ENCODE measurements at regions not wholly inside any gene's neighbourhood (a gene's known extent, or its start where the extent isn't known, plus 50 kb on each side); places are given as distances from the start of the nearest gene placed in this dataset.

DNA sequence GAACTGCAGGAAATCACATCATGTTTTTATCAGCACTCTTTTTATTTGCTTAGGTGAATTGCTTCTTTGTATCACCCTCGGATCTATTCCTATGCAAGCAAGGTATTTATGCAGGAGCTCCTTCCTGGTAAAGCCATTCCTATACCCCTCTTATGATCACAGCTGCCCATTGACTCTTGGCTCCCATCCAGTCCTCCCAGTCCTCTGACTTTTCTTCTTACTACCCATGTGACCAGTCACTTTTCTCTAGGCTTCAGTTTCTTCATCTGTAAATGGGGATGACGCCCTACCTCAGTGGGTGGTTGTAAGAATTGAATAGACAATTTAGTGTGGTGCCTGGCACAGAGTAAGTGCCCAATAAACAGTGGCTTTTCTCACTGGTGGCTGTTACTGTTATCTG, 144.9 kb downstream of the FHIP1A start:
- DNase-seq (ENCODE audit: low read depth): no peak
- in situ Hi-C loops (cut with HindIII; ENCODE audit: low pct_unique_long_range_greater_than_20kb, low sequenced_read_pairs): no loop called here

DNA sequence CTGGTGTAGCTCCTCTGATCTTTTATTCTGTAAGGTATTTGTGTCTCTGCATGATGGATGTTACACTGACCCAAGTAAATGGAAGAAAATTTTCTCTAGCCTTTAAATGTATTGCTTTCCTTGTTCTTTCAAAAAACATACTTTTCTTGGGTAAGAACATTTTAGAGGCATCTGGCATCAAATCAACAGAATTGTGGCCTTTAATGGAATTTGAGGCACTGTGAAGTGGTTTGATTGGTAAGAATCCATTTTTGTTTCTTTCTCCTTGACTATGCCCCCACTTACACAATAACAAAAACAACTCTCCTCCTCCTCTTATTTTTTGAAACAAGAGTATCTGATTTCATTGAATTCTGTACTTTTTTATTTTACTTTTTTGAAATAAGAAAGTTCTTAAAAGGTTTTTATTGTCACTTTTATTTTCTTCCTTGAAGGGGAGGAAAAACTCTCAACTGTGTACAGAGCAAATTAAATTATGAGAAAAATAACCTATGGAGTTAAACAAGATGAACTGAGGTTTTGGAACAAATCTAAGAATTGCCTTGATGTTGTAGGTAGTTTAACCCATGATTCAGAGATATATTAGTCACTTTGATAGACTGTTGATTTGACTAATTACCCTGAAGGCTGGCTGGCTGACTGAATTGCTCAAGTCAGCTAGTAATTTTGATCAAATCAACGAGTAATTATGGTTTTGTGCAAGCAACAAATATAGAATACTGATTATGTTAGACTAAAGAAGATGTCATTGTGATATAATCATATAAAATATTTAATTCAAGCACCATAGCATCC, 146.4 kb downstream of the FHIP1A start:
- in situ Hi-C loops (cut with HindIII; ENCODE audit: low pct_unique_long_range_greater_than_20kb, low sequenced_read_pairs): no loop called here
- DNase-seq (ENCODE audit: low read depth): no peak

DNA sequence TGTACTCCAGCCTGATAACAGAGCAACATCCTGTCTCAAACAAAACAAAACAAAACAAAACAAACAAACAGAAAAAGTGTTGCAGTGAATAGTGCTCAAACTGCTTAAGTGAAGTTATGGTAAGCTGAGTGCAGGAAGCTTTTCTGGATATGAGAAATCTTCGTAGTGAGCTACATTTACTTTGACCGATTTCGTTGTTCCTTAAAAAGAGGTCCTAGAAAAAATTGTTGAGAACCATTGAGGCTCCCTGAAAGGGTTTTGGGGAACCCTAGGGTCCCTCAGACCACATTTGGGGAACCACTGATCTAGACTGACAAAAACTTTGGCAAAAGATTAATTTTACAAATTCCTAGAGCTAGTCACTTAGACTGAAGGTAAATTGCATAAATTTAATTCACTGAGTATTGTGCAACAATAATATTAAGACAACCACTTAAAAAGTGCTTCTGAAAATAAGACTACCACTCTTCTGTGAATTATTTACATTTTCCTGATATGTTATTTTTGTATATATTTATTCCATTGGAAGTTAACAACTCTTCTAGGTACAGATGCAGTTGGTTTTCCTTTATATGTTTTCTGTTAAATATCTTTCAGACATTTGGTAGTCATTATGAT, 149.6 kb downstream of the FHIP1A start:
- DNase-seq (ENCODE audit: low read depth): no peak
- in situ Hi-C loops (cut with HindIII; ENCODE audit: low pct_unique_long_range_greater_than_20kb, low sequenced_read_pairs): no loop called here

DNA sequence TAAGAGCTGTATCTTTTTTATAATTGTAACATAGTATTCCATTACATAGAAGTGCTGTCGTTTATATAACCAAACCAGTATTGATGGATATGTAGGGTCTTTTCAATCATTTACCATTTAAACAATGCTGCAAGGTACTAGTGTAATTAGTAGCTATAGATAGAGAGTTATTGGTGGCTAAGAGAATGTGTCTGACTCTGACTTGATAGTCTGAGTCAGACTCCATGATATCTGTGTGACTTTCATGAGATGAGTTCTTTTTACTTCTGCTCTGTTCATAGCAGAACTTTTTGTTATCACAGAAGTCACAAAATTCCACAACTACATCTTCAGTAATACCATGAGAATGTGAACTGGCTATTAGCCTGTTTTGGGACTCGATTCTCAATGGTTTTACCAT, 150.6 kb downstream of the FHIP1A start:
- DNase-seq (ENCODE audit: low read depth): no peak
- in situ Hi-C loops (cut with HindIII; ENCODE audit: low pct_unique_long_range_greater_than_20kb, low sequenced_read_pairs): no loop called here

DNA sequence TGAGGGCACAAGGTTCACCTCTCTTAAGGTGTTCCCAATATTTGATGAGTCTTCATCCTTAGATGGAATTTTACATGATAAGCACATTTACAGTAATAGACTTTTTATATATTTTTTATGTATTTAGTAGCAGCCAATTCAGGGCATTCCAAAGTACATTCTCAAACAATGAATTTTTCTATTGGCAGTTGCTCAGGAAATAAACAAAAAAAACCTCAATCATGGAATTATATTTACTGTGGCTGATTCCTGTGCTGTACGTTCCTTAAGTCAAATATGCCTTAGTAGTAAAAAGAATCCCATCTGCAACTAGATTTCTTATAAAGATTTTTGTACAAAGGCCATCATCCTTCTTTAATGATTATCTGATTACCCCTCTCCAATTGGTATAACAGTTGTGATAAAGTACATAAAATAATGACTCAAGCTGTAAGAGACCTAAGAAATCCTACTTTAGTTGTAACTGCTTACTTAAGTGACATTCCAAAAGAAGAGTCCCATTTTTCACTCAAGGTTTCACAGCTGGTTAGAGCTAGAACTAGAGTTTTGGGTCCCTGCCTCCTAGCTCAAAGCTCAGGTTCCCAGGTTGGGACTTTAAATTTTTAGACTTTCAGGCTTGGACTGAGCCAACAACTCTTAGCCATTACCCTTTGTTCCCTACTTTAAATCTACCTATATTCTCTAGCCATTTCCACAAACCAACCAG, 152.7 kb downstream of the FHIP1A start:
- DNase-seq (ENCODE audit: low read depth): no peak
- in situ Hi-C loops (cut with HindIII; ENCODE audit: low pct_unique_long_range_greater_than_20kb, low sequenced_read_pairs): no loop called here

DNA sequence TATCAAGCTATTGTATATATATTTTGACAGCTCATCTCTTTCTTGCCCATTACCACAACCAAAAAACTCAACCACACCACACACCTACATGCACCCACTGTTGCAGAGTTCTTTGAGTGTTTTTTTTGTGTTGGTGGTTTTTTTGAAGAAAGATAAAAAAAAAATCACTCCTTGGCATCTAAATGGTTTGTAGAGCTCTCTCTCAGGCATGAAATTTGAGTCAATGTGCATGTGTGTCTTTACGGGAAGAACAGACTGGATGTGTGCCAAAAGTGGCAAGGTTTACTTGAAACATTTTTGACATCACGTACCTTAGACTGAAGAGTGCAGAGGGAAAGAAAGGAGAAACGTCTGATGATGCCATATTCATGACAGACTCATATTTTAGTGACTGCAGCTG, 154.2 kb downstream of the FHIP1A start:
- DNase-seq (ENCODE audit: low read depth): no peak
- in situ Hi-C loops (cut with HindIII; ENCODE audit: low pct_unique_long_range_greater_than_20kb, low sequenced_read_pairs): no loop called here

DNA sequence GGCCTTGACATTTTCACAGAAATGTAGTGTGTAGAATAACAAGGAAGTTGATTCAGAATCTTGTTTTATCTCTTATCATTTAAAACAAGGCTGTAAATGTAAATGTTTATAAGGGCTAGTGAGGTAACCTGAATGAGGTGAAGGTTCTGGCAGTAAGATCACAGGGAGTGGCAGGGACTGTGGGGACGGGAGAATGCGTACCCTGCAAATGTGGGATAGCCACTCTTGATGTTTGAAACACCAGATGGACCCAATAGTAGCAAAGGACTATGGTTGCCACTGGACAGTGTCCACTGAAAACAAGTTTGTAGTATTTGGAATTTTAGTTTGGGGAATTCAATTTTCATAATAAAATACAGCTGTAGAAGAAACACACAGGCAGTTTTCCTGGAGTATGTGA, 155.3 kb downstream of the FHIP1A start:
- no peak for DNase-seq (ENCODE audit: low read depth)
- in situ Hi-C loops (cut with HindIII; ENCODE audit: low pct_unique_long_range_greater_than_20kb, low sequenced_read_pairs): no loop called here

DNA sequence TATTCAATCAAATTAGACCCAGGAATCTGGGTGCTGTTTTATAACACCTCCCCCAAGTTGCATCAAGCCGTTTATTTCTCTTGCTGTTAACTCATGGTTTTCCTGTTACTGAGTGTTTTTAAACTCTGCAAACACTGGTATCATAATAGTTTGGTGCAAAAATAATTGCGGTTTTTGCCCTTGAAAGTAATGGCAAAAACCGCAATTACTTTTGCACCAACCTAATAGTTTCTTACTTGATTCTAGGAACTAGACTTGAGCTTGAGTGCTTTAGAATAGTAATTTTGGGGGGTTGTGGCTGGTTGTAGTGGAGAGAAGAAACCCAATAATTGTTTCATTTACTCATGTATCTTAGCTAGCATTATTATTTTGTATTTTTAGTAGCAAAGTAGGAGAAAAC, 156.6 kb downstream of the FHIP1A start:
- DNase-seq (ENCODE audit: low read depth): no peak
- in situ Hi-C loops (cut with HindIII; ENCODE audit: low pct_unique_long_range_greater_than_20kb, low sequenced_read_pairs): no loop called here

DNA sequence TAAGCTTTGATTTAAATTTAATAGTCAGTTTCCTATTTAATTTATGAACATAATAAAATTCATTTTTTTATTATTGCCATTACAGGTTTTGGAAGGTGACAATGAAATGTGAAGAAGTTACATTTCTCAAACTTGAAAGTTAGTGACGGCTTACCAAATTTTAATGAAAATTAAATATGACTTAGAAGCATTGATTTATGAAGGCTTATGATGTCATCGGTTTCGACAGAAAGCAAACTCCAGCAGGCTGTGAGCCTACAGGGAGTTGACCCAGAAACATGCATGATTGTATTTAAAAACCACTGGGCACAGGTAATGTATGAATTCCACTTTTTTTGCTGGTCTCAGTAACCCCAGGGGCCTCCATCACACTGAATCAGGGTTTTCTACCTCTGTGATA, 157.1 kb downstream of the FHIP1A start:
- DNase-seq (ENCODE audit: low read depth): no peak
- in situ Hi-C loops (cut with HindIII; ENCODE audit: low pct_unique_long_range_greater_than_20kb, low sequenced_read_pairs): no loop called here

DNA sequence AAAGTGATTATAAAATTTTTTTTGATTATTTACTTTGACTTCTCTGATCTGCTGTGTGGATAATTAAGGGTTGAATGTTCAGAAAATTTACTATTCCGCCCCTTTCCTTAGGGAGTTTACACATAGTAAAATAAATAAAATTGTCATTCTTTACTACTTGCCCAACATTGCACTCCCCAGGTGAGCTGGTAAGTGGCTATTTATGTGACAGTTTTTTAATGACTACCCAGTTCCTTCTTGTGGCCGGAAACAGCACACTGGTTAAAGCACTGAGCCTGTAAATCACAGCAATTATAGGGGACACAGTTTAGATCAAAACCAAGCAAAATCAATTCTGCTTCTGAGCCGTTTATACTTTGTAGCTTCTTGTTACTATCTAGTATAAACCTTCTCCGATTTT, 158.1 kb downstream of the FHIP1A start:
- no peak for DNase-seq (ENCODE audit: low read depth)
- in situ Hi-C loops (cut with HindIII; ENCODE audit: low pct_unique_long_range_greater_than_20kb, low sequenced_read_pairs): no loop called here

DNA sequence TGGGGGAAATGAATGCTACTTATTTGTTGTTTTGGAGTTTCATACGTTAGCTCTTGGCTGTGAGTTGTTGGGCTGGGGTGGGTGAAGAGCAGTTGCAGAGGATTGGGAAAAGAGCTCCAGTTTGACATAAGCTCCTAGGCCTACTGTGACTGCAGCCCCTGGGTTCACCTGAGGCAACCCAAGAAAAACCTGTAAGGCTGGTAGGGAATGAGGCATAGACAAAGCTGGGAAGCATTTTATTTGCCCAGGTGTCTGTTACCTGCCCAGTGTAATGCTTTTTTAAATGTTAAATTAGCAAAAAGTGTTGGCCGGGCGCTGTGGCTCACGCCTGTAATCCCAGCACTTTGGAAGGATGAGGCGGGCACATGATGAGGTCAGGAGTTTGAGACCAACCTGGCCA, 160.0 kb downstream of the FHIP1A start:
- DNase-seq (ENCODE audit: low read depth): no peak

DNA sequence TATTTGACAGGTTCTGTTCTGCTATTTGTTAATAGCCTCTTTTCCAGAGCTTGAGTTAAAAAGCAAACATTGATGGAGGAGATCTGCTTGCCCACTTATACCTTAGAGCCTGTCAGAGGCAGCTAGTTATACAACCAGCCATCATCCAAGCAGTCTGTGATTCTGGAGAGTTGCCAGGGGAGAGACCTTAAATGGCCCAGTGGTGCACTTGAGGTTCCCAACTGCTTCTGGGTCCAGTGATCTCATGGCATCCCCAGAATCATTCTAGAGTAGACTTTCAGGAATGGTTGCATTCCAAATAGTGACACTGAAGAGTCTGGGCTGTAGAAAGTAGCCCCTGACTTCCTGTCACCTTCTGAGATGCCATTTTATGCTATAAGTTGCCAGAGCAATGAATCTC, 160.7 kb downstream of the FHIP1A start:
- no peak for DNase-seq (ENCODE audit: low read depth)
- in situ Hi-C loops (cut with HindIII; ENCODE audit: low pct_unique_long_range_greater_than_20kb, low sequenced_read_pairs): no loop called here

More for the DNA sequence above, 160.0 kb downstream of the FHIP1A start:
- in situ Hi-C loops (cut with HindIII; ENCODE audit: low pct_unique_long_range_greater_than_20kb, low sequenced_read_pairs): no loop called here

DNA sequence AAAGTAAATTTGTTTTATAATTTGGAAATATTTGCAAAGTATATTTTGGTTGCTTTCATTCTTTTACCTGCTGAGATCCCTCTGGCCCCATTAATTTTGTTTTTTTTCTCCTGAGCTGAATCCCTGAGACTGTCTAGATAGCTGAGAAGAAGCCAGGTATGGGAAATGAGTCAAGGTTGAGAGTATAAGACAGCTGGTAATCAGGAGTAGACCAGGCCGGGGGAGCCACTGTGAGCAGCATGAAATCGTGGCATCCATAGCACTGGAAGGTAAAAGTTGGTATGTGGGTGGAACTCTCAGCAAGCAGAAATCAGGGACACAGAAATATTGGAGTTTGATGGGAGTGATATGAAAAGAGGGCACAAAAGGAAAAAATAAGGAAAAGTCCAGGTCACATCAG, 164.5 kb downstream of the FHIP1A start:
- no peak for DNase-seq (ENCODE audit: low read depth)
- in situ Hi-C loops (cut with HindIII; ENCODE audit: low pct_unique_long_range_greater_than_20kb, low sequenced_read_pairs): no loop called here

DNA sequence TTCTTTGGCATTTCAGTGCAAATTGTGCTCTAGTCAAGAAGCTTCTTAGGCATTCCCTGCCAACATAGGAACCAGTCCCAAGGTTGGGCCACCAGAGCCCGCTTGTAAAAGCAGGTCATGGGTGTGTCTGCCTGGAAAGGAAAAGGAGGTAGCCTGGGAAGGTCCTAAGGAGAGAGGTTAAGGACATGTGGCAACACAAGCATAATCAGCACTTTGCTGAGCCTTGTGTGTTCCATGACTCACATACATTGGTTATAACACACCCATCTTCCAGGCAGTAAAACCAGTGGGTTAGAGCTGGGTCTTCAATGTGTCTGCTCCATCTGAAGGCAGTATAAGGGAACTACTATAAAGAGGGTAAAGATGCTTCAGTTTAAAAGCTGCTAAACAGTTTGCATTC, 165.0 kb downstream of the FHIP1A start:
- DNase-seq (ENCODE audit: low read depth): no peak
- in situ Hi-C loops (cut with HindIII; ENCODE audit: low pct_unique_long_range_greater_than_20kb, low sequenced_read_pairs): no loop called here

DNA sequence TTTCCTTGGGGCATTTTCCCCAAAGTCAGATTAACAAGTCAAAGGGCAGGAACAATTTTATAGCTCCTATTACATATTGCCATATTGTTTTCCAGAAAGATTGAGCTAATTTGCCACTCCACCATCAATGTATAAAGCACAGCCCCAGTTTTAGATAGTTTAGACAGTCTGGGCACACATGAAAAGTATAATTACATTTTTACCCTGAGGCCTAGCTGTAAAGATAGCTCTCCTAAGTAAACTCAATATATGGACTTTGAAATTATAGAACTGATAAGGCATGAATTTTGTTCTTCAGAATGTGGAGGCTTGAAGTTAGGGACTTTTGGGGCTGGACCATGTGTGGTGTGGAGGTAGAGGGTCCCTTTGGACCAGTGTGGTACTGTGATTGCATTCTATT, 166.0 kb downstream of the FHIP1A start:
- in situ Hi-C loops (cut with HindIII; ENCODE audit: low pct_unique_long_range_greater_than_20kb, low sequenced_read_pairs): no loop called here
- no peak for DNase-seq (ENCODE audit: low read depth)

DNA sequence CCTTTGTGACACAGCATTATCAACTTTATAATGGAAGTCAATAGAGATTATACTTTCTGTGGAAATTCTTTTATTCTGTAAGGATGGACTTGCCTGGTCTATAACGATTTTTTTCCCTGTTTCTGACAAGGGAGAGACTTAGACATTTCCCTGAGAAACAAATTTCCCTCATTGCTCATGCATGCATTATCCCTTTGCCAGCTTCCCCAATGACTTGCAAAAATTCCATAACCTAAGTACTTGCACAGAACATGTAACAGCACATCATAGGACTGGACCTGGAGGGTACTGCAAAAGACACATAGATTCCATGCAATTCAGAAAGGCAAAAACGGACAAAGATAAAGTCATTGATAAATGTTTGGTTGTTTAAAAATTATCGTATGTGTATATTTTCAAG, 166.7 kb downstream of the FHIP1A start:
- DNase-seq (ENCODE audit: low read depth): no peak
- in situ Hi-C loops (cut with HindIII; ENCODE audit: low pct_unique_long_range_greater_than_20kb, low sequenced_read_pairs): no loop called here

DNA sequence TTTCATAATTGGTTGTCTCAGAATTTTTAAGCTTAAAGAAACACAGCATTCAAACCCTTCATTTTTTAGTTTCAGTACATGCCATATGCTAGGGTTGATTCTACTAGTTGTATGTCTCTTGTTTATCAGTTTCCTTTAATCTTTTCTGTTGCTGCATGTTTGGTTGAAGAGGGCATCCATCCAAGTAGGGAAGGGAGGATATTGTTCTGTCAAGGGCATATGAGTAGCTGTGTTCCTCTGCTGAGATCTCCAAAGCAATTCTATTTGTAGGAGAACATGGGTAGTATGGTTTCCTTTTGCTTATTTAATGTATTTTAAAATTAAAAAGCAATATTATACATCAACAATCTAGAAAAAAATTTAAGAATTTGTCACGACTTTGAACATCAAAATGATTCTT, 167.7 kb downstream of the FHIP1A start:
- no peak for DNase-seq (ENCODE audit: low read depth)
- in situ Hi-C loops (cut with HindIII; ENCODE audit: low pct_unique_long_range_greater_than_20kb, low sequenced_read_pairs): no loop called here

DNA sequence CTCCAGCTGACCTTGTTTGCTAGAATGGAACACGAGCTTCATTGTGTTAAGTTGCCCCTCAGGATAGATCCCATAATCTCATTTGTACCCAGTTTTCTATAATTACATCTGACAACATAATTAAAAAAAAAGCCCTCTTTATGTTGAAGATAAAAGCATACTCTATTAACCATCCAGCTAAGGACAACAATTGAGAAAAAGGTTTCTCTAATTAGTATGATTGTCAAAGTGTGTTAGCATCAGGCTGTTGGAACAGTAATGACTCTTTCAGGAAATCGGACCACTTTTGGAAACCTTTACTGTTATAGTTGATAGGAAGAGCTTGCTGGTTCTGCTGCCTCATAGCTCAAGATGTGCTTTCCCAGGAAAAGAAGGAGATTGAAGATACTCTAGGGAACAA, 172.6 kb downstream of the FHIP1A start:
- DNase-seq (ENCODE audit: low read depth): no peak
- in situ Hi-C loops (cut with HindIII; ENCODE audit: low pct_unique_long_range_greater_than_20kb, low sequenced_read_pairs): no loop called here

DNA sequence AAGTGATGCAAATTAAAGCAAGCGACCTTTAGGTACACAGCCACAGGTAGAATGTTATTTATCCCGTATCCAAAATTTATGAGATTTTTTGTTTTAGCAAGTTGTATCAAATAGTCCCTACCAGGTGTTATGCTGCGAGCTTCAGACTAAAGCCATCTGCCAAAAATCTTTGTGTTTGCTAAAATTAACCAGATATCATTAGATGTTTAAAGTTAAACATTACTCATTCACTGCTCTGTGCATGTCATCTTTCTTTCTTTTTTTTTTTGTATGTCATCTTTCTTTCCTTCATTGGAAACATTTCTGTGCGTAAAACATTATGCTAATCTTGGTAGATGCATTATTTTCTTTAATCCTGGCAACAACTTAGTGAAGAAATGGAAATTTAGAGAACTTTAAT, 173.1 kb downstream of the FHIP1A start:
- in situ Hi-C loops (cut with HindIII; ENCODE audit: low pct_unique_long_range_greater_than_20kb, low sequenced_read_pairs): no loop called here
- DNase-seq (ENCODE audit: low read depth): no peak
